GM19455 (cell line): ENCODE measurements at regions not wholly inside any gene's neighbourhood (a gene's known extent, or its start where the extent isn't known, plus 50 kb on each side); places are given as distances from the start of the nearest gene placed in this dataset.
A peak's percentile ranks its signal among the peaks of the same experiment; 100 is the strongest.
"Not testable (repeated sequence)": the region's sequence is repeated elsewhere in the genome, so short reads cannot be mapped to it uniquely, and the experiment has no call there.

Source experiments
- ATAC-seq: cut with Tn5 transposase; IDR thresholded peaks from one replicate; pipeline ENCODE4 v1.9.1; 2021; ENCODE audit not compliant: unreplicated experiment

- ATAC-seq = no peak
Measured at GRCh38 chr3:59243476-59243875, 193.7 kb upstream of the CFAP20DC start.

GRCh38 chr3:59240666-59241255, 190.9 kb upstream of the CFAP20DC start:
- ATAC-seq = no peak

GRCh38 chr3:59237121-59237520, 187.3 kb upstream of the CFAP20DC start:
- no peak for ATAC-seq

GRCh38 chr3:59235634-59236012, 185.8 kb upstream of the CFAP20DC start:
- ATAC-seq = no peak

GRCh38 chr3:59234884-59235633, 185.2 kb upstream of the CFAP20DC start:
- no peak for ATAC-seq

- not testable (repeated sequence) for ATAC-seq
Measured at GRCh38 chr3:59230379-59230778, 180.6 kb upstream of the CFAP20DC start.

- ATAC-seq = no peak
Measured at GRCh38 chr3:59213860-59214259, 164.0 kb upstream of the CFAP20DC start.

GRCh38 chr3:59212128-59212779, 162.4 kb upstream of the CFAP20DC start:
- ATAC-seq = peak; percentile 89

GRCh38 chr3:59210260-59210659, 160.4 kb upstream of the CFAP20DC start:
- ATAC-seq = no peak

- no peak for ATAC-seq
Measured at GRCh38 chr3:59192473-59192872, 142.6 kb upstream of the CFAP20DC start.

- no peak for ATAC-seq
Measured at GRCh38 chr3:59191651-59192050, 141.8 kb upstream of the CFAP20DC start.

- ATAC-seq = no peak
Measured at GRCh38 chr3:59189939-59190338, 140.1 kb upstream of the CFAP20DC start.

- no peak for ATAC-seq
Measured at GRCh38 chr3:59189526-59189925, 139.7 kb upstream of the CFAP20DC start.

- no peak for ATAC-seq
Measured at GRCh38 chr3:59186725-59187124, 136.9 kb upstream of the CFAP20DC start.

GRCh38 chr3:59185591-59186369, 136.0 kb upstream of the CFAP20DC start:
- ATAC-seq = no peak

- ATAC-seq = no peak
Measured at GRCh38 chr3:59180006-59180405, 130.2 kb upstream of the CFAP20DC start.

GRCh38 chr3:59178698-59179097, 128.9 kb upstream of the CFAP20DC start:
- no peak for ATAC-seq

GRCh38 chr3:59171491-59171890, 121.7 kb upstream of the CFAP20DC start:
- no peak for ATAC-seq

GRCh38 chr3:59170166-59170565, 120.3 kb upstream of the CFAP20DC start:
- ATAC-seq = not testable (repeated sequence)

- ATAC-seq = no peak
Measured at GRCh38 chr3:59167756-59168155, 117.9 kb upstream of the CFAP20DC start.

GRCh38 chr3:59163953-59164352, 114.1 kb upstream of the CFAP20DC start:
- no peak for ATAC-seq
